NCI-H345 (cell line): ENCODE measurements at regions not wholly inside any gene's neighbourhood (a gene's known extent, or its start where the extent isn't known, plus 50 kb on each side); places are given as distances from the start of the nearest gene placed in this dataset.
A peak's percentile ranks its signal among the peaks of the same experiment; 100 is the strongest.
"Not testable (repeated sequence)": the region's sequence is repeated elsewhere in the genome, so short reads cannot be mapped to it uniquely, and the experiment has no call there.

ENCODE experiments used
- DNase-seq: peaks from one replicate; lab custom pipeline; 2025; lab: John Stamatoyannopoulos, UW

- DNase-seq: no peak
These were observed 185.5 kb downstream of the OLFM1 start for GRCh38 chr9:135273008-135273407.

- no peak for DNase-seq
These were observed 187.7 kb downstream of the OLFM1 start for GRCh38 chr9:135275163-135275562.

- peak; percentile 16 for DNase-seq
These were observed 188.3 kb downstream of the OLFM1 start for GRCh38 chr9:135275571-135276289.

- no peak for DNase-seq
These were observed 190.0 kb downstream of the OLFM1 start for GRCh38 chr9:135277219-135278201.

GRCh38 chr9:135278586-135278985 lies 191.1 kb downstream of the OLFM1 start:
- no peak for DNase-seq

- no peak for DNase-seq
These were observed 191.9 kb downstream of the OLFM1 start for GRCh38 chr9:135279385-135279784.

- DNase-seq: no peak
These were observed 192.4 kb downstream of the OLFM1 start for GRCh38 chr9:135279834-135280393.

GRCh38 chr9:135280666-135281065 lies 193.2 kb downstream of the OLFM1 start:
- no peak for DNase-seq

GRCh38 chr9:135281151-135281550 lies 193.7 kb downstream of the OLFM1 start:
- DNase-seq: no peak

GRCh38 chr9:135281791-135282737 lies 194.6 kb downstream of the OLFM1 start:
- DNase-seq: peak; percentile 97

GRCh38 chr9:135282808-135283207 lies 195.3 kb downstream of the OLFM1 start:
- DNase-seq: no peak

- no peak for DNase-seq
These were observed 195.9 kb upstream of the PPP1R26 start for GRCh38 chr9:135283671-135284070.

- DNase-seq: no peak
These were observed 195.0 kb upstream of the PPP1R26 start for GRCh38 chr9:135284386-135285134.

- DNase-seq: not testable (repeated sequence)
These were observed 193.2 kb upstream of the PPP1R26 start for GRCh38 chr9:135286187-135286925.

GRCh38 chr9:135286961-135287360 lies 192.6 kb upstream of the PPP1R26 start:
- DNase-seq: no peak

GRCh38 chr9:135287627-135288026 lies 192.0 kb upstream of the PPP1R26 start:
- no peak for DNase-seq

- DNase-seq: no peak
These were observed 191.5 kb upstream of the PPP1R26 start for GRCh38 chr9:135288054-135288453.

GRCh38 chr9:135289081-135289491 lies 190.5 kb upstream of the PPP1R26 start:
- DNase-seq: no peak

GRCh38 chr9:135290086-135290485 lies 189.5 kb upstream of the PPP1R26 start:
- DNase-seq: no peak

GRCh38 chr9:135290566-135290965 lies 189.0 kb upstream of the PPP1R26 start:
- no peak for DNase-seq
